Esophagus squamous epithelium (tissue), 5 donors: ENCODE measurements at regions not wholly inside any gene's neighbourhood (a gene's known extent, or its start where the extent isn't known, plus 50 kb on each side); places are given as distances from the start of the nearest gene placed in this dataset.

Source experiments
- DNase-seq: peaks from one replicate; lab custom pipeline; 2025; lab: John Stamatoyannopoulos, UW
- H3K27ac ChIP-seq, 4 donors: fragments of 200-600 bp; sonication (generic); one replicate each; pipeline ENCODE4 v1.5.1; 2016 to 2019; ENCODE audit warnings: mild to moderate bottlenecking in 1 of 4
- H3K27me3 ChIP-seq, 4 donors: fragments of 200-600 bp; sonication (generic); 1 replicate in 3 of 4; 2 replicates in 1 of 4; pipeline versions ENCODE4 v1.5.1 to v1.6.0; 2017 to 2021; ENCODE audit warnings: antibody characterized with exemption in 1 of 4
- H3K36me3 ChIP-seq, 3 donors: fragments of 200-600 bp; sonication (generic); one replicate each; pipeline ENCODE4 v1.5.1; 2016 to 2019
- H3K4me1 ChIP-seq, 3 donors: fragments of 200-600 bp; sonication (generic); one replicate each; pipeline ENCODE4 v1.5.1; 2017 to 2019
- H3K4me3 ChIP-seq, 4 donors: fragments of 200-600 bp; sonication (generic); 1 replicate in 3 of 4; 2 replicates in 1 of 4; pipeline ENCODE4 v1.5.1; 2016 to 2019; ENCODE audit warnings: mild to moderate bottlenecking in 2 of 4, moderate library complexity in 1 of 4
- H3K9me3 ChIP-seq, 3 donors: fragments of 200-600 bp; sonication (generic); one replicate each; pipeline ENCODE4 v1.5.1; 2016 to 2019
- POLR2A ChIP-seq, 4 donors: fragments of 450-650 bp; IDR thresholded peaks; one replicate each; pipeline ENCODE4 v1.6.1; 2017; ENCODE audit warnings: antibody characterized with exemption in 4 of 4, mild to moderate bottlenecking in 4 of 4, moderate library complexity in 3 of 4
- WGBS, 2 donors: methylation state at CpG; one replicate each; pipeline ENCODE4 v1.1.5; 2018; 5-methylcytosine and 5-hydroxymethylcytosine counted together
- intact Hi-C: fragments of 100-400 bp; cut with DNase I; formaldehyde crosslinking; loops from one replicate; pipeline ENCODE4 v1.15.0; 2022
- TF ChIP-seq, protein P1 (sequence below), 6 experiments: fragments of 450-650 bp in 4 of 6; fragments of 200-600 bp in 2 of 6; sonication (generic) in 2 of 6; IDR thresholded peaks; one replicate each; pipeline ENCODE4 v1.5.1; 2016 to 2019; ENCODE audit warnings: antibody characterized with exemption in 6 of 6, mild to moderate bottlenecking in 4 of 6, moderate library complexity in 4 of 6
- donor health status: DM: yes; HTN: yes; CAD: no.

DNA sequence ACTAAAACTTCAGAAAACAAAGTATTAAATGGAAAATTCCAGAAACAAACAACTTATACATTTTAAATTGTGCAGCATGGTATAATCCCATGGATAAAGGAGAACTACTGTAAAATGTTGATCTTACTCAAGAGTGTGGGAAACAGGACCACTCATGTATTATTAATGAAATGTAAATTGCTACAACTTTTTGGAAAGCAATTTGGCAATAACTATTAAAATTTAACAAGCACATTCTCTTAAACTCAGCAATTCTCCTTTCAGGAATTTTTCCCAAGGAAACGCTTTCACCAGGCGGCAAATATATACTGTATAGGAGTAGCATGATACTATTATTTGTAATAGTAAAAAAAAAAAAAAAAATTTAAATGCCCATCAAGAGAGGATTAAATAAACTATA, 284.5 kb upstream of the AMIGO2 start:
- no peak for DNase-seq
- H3K27me3 ChIP-seq = no peaks in the 10 kb centered on the region
- TF ChIP-seq, protein P1, sequence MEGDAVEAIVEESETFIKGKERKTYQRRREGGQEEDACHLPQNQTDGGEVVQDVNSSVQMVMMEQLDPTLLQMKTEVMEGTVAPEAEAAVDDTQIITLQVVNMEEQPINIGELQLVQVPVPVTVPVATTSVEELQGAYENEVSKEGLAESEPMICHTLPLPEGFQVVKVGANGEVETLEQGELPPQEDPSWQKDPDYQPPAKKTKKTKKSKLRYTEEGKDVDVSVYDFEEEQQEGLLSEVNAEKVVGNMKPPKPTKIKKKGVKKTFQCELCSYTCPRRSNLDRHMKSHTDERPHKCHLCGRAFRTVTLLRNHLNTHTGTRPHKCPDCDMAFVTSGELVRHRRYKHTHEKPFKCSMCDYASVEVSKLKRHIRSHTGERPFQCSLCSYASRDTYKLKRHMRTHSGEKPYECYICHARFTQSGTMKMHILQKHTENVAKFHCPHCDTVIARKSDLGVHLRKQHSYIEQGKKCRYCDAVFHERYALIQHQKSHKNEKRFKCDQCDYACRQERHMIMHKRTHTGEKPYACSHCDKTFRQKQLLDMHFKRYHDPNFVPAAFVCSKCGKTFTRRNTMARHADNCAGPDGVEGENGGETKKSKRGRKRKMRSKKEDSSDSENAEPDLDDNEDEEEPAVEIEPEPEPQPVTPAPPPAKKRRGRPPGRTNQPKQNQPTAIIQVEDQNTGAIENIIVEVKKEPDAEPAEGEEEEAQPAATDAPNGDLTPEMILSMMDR (IDR thresholded peaks at IDR 0.05) = no peak
- TF ChIP-seq POLR2A (IDR thresholded peaks at IDR 0.05) = no peak
- no peak overlapping the region for H3K4me3 ChIP-seq
- H3K9me3 ChIP-seq = no peaks in the 10 kb centered on the region
- no peak overlapping the region for H3K27ac ChIP-seq
- 88 to 93% methylated on average over 2 of the region's 2 CpGs for WGBS, 2 donors
- no peaks in the 10 kb centered on the region for H3K36me3 ChIP-seq
- intact Hi-C loops = no loop called here
- peaks cover 0 to 26% (median 11%) of the 10 kb centered on the region in 3 donors for H3K4me1 ChIP-seq

DNA sequence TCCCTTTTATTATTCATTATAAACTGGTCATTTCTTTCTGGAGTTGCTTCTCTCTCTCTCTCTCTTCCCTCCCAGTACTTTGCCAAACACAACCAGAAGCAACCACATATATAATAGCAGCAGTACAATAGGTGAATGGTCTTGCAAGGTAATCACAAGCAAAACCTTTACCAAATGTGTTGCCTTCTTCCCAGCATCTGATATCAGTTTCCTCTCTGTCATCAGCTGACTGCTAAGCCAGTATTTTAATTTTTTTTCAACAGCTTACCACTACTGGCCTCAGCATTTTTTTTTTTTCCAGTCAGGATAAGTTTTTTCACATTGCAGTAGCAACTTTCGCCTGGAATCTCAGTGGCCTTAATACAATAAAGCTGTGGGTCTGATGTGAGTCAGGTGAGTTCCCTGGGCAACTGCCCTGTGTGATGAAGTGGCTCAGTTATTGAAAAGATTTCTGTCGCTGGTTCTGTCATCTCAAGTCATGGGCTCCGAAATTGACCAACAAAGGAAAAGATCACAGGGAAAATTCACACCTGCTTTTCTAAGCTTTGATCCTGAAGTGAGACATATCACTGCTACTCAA, 282.5 kb upstream of the AMIGO2 start:
- intact Hi-C loops = no loop called here
- Histone ChIP-seq H3K36me3 (no peaks in the 10 kb centered on the region), H3K4me1 (peaks cover 0 to 26% (median 11%) of the 10 kb centered on the region in 3 donors), H3K4me3 (no peak overlapping the region), H3K27ac (peak overlapping the region in 2 of 4 donors; percentile 72 to 74), H3K9me3 (no peaks in the 10 kb centered on the region), H3K27me3 (no peaks in the 10 kb centered on the region)
- 77% methylated on average over 3 of the region's 3 CpGs for WGBS, 2 donors
- DNase-seq = no peak
- TF ChIP-seq POLR2A (IDR thresholded peaks at IDR 0.05) = no peak

DNA sequence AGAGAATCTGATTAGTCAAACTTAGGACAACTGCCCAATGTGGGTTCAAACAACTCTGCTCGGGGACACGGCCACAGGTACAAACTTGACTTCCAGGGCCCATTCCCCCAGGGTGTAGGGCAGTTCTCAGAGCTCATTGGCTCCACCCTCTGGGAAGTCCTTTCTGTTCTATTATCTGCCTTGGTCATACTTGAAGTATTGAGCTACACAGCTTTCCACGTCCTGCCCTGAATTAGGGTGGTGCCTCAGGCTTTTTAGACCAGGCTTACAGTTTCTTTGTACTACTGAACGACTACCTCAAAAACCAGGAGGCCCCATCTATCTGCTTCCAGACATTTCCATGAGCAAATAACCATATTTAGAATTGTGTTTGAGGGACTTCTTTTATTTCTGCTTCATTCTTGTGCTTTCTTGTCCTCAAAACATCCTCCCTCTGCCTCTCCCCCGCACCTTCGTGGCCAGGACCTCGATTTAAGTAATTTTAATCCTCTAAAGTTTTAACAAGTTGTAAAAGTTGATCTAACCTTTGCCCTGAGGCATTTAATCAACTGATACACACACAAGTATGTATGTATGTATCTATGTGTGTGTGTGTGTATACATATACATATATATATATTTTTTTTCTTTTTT, 281.7 kb upstream of the AMIGO2 start:
- H3K4me3 ChIP-seq = peak overlapping the region in 2 of 4 donors; percentile 8 to 42
- intact Hi-C loops = no loop called here
- H3K27ac ChIP-seq = peak overlapping the region; percentile 39 to 74 (median 72)
- WGBS, 2 donors = 26 to 29% methylated on average over 7 of the region's 7 CpGs
- no peaks in the 10 kb centered on the region for H3K36me3 ChIP-seq
- no peaks in the 10 kb centered on the region for H3K9me3 ChIP-seq
- DNase-seq = peak; percentile 12
- no peaks in the 10 kb centered on the region for H3K27me3 ChIP-seq
- H3K4me1 ChIP-seq = peaks cover 0 to 26% (median 13%) of the 10 kb centered on the region in 3 donors
- peak in 1 of 4 donors; percentile 33 for TF ChIP-seq POLR2A (IDR thresholded peaks at IDR 0.05)
- TF ChIP-seq, protein P1 (IDR thresholded peaks at IDR 0.05) = peak in 1 of 6 experiments; percentile 16

DNA sequence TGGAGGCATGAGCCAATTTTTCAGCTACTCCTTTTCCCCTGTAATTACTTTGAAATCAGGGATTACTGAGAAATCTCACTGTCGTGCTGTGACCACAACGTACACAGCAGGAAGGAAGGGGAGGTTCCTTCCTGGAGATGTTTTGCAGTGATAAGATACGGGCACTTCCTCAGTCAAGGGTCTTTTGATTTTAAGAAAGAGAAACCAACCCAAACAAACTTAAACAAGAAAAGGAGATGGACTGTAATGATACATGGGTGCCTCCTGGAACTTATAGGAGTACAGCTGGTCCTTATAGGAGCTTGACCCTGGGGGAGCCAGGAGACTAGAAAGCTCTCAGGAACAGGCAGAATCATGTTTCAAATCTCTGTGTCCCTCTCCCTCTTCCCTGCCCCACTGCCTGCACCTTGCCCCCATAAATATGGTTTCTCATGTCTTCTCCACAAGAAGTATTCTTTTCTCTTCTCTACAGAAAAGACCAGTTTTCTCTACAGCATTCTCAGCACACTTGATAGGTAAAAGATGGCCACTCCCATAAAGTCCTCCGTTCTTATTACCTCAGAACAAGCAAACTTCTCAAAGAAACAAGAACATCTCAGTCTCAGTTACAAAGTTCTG, 281.1 kb upstream of the AMIGO2 start:
- TF ChIP-seq, protein P1 (IDR thresholded peaks at IDR 0.05) = no peak
- TF ChIP-seq POLR2A (IDR thresholded peaks at IDR 0.05) = no peak
- intact Hi-C loops = no loop called here
- WGBS, 2 donors = 27 to 28% methylated on average over 4 of the region's 4 CpGs
- H3K4me1 ChIP-seq = peaks cover 0 to 26% (median 13%) of the 10 kb centered on the region in 3 donors
- H3K27ac ChIP-seq = peak overlapping the region; percentile 39 to 74 (median 72)
- H3K27me3 ChIP-seq = no peaks in the 10 kb centered on the region
- H3K9me3 ChIP-seq = no peaks in the 10 kb centered on the region
- DNase-seq = no peak
- no peaks in the 10 kb centered on the region for H3K36me3 ChIP-seq
- peak overlapping the region in 2 of 4 donors; percentile 8 to 42 for H3K4me3 ChIP-seq

DNA sequence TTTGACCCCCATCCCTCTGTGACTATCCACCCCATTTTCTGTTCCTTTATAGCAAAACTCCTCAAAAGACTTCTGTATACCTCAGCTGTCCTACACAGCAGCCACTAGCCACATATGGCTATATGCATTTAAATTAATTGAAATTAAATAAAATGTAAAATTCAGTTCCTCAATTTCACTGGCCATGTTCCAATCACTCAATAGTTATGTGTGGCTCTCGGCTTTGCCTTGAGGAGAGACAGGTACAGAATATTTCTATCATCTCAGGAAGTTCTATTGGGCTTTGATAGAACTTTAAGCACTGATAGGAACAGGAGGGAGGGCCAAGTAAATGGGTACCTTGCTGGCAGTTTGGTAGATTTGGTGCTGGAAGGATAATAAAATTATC, 280.3 kb upstream of the AMIGO2 start:
- Histone ChIP-seq H3K4me3 (no peak overlapping the region), H3K27me3 (no peaks in the 10 kb centered on the region), H3K27ac (peak overlapping the region in 2 of 4 donors; percentile 71 to 74), H3K9me3 (no peaks in the 10 kb centered on the region), H3K36me3 (no peaks in the 10 kb centered on the region), H3K4me1 (peaks cover 0 to 26% (median 13%) of the 10 kb centered on the region in 3 donors)
- 60 to 68% methylated on average over 1 of the region's 1 CpG for WGBS, 2 donors
- DNase-seq = no peak
- intact Hi-C loops = no loop called here
- TF ChIP-seq POLR2A (IDR thresholded peaks at IDR 0.05) = no peak
- TF ChIP-seq, protein P1 (IDR thresholded peaks at IDR 0.05) = no peak
